ENCODE measurements at regions not wholly inside any gene's neighbourhood (a gene's known extent, or its start where the extent isn't known, plus 50 kb on each side); places are given as distances from the start of the nearest gene placed in this dataset.
"Not testable (repeated sequence)": the region's sequence is repeated elsewhere in the genome, so short reads cannot be mapped to it uniquely, and the experiment has no call there.

GRCh38 chr12:127809275-127809674, 457.7 kb upstream of the TMEM132C start:
- no peak for TF ChIP-seq CTCF (conservative IDR thresholded peaks at IDR 0.05; ENCODE audit: low read depth, low read length)
- H3K4me3 ChIP-seq (ENCODE audit: low read depth, low read length) = no peak overlapping the region
- no peak for DNase-seq (ENCODE audit: low read depth)

DNA sequence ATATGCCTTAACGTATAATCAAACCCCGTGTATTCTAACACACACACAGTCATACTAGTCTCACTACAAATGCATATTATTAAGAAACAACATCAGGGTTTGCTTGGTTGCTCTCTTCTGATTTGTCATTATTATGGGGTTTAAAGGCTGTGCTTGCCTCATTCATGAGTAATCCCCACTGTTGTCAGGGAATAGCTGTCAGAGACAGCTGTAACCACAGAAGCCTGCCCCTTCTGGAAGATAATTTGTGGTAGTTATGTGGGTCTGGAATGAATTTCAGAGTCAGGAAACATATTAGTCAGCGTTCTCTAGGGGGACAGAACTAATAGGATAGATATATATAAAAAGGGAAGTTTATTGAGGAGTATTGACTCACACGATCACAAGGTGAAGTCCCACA, 456.9 kb upstream of the TMEM132C start:
- no peak overlapping the region for H3K4me3 ChIP-seq (ENCODE audit: low read depth, low read length)
- TF ChIP-seq CTCF (conservative IDR thresholded peaks at IDR 0.05; ENCODE audit: low read depth, low read length) = no peak
- no peak for DNase-seq (ENCODE audit: low read depth)

GRCh38 chr12:127810459-127810858, 456.5 kb upstream of the TMEM132C start:
- H3K4me3 ChIP-seq (ENCODE audit: low read depth, low read length); DNase-seq (ENCODE audit: low read depth): not testable (repeated sequence)

DNA sequence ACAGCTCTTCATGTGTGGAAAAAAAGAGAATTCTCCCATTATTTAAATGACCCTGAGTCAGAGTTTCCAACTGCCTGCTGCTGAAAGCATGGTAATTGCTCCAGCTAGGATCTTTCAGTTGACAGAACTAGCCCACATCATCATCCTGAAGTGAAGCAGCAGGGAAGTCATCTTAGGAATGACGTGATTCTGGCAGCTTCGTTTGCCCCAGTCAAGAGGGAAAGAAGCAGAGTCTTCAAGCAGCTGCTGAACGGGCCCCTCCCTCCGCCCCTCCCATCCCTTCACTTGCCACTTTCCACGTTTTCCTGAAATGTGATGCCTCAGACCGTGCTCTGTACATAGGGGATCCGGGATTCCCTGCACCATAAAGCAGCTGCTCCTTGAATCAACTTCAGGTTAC, 455.0 kb upstream of the TMEM132C start:
- no peak overlapping the region for H3K4me3 ChIP-seq (ENCODE audit: low read depth, low read length)
- no peak for DNase-seq (ENCODE audit: low read depth)
- TF ChIP-seq CTCF (conservative IDR thresholded peaks at IDR 0.05; ENCODE audit: low read depth, low read length) = no peak

DNA sequence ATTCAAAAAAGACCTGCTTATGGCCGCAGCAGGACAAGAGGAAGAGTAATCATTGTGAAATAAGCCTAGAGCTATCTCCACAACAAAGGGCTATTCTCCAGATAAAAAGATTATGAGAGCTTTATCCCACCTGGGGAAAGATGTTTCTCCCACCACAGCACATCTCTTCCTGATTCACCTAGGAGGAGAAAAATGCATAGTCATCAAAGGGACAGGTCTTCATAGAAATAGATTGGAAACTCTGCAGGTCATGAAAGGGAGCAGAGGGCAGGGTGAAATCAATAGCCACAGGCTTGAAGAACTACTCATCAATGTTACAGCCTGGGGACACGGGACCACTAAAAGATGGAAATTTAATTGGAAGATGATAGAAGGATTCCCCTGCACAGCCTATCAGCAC, 453.8 kb upstream of the TMEM132C start:
- no peak for TF ChIP-seq CTCF (conservative IDR thresholded peaks at IDR 0.05; ENCODE audit: low read depth, low read length)
- no peak for DNase-seq (ENCODE audit: low read depth)
- no peak overlapping the region for H3K4me3 ChIP-seq (ENCODE audit: low read depth, low read length)

DNA sequence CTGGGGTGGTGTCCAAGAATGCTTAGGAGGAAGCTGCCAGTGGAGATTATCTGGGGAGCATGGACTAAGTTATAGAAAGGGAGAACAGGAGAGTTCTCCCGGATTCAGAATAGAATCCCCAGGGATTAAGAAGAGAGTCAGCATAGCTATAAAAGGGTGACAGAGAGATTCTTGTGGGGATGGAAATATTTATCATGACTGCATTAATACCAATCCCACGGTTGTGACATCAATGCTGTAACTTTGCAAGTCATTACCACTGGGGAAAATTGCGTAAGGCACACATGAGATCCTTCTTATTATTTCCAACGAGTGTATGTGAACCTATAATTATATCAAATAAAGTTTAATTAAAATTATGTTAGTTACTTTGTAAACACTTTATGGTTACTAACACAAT, 447.9 kb upstream of the TMEM132C start:
- TF ChIP-seq CTCF (conservative IDR thresholded peaks at IDR 0.05; ENCODE audit: low read depth, low read length) = no peak
- no peak for DNase-seq (ENCODE audit: low read depth)
- H3K4me3 ChIP-seq (ENCODE audit: low read depth, low read length) = no peak overlapping the region

DNA sequence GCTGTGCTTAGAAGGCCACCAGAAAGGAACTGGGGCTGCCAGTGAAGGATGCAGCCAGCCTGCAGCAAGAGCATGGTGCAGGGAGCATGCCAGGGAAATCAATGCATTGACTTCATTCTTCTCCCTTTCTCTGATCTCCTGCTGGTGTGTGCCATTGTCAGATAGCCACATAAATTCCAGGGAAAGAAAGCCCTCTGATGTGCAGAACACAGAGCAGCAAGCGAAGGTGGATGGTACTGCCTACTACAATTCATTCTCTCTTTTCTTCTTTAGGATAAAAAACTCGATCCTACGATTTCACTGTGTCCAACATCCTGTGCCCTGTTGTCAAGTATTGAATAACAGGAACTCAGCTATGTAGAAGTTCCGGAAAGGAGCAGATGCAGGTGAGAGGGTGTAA, 446.7 kb upstream of the TMEM132C start:
- H3K4me3 ChIP-seq (ENCODE audit: low read depth, low read length) = no peak overlapping the region
- DNase-seq (ENCODE audit: low read depth) = no peak
- no peak for TF ChIP-seq CTCF (conservative IDR thresholded peaks at IDR 0.05; ENCODE audit: low read depth, low read length)

DNA sequence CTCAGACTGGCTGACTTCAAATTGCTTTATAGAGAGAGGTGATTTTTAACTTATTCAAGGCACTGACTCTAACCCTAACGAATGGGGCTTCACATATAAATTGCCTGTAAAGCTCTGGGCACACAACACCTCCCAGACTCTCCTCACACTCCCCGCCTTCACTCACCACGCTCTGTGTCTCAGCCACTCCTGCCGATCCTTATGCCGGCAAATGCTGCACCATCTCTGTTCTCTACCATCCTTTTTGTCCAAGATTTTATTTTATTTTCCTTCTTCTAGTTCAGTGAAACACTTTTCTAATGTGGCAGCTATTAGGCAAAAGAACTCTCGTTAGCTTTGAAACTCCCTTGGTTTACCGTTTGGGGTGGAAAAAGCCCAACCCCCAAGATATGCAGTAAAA, 446.1 kb upstream of the TMEM132C start:
- H3K4me3 ChIP-seq (ENCODE audit: low read depth, low read length) = no peak overlapping the region
- no peak for TF ChIP-seq CTCF (conservative IDR thresholded peaks at IDR 0.05; ENCODE audit: low read depth, low read length)
- DNase-seq (ENCODE audit: low read depth) = no peak
